ENCODE measurements at regions not wholly inside any gene's neighbourhood (a gene's known extent, or its start where the extent isn't known, plus 50 kb on each side); places are given as distances from the start of the nearest gene placed in this dataset.
"Not testable (repeated sequence)": the region's sequence is repeated elsewhere in the genome, so short reads cannot be mapped to it uniquely, and the experiment has no call there.

GRCh38 chr3:44130249-44130648 is 111.4 kb upstream of the TOPAZ1 start:
- DNase-seq (ENCODE audit: low read depth in 3 of 3) = no peak

- DNase-seq (ENCODE audit: low read depth in 3 of 3) = no peak
Observed at GRCh38 chr3:44132061-44132460, 109.6 kb upstream of the TOPAZ1 start.

GRCh38 chr3:44132593-44132992 is 109.1 kb upstream of the TOPAZ1 start:
- DNase-seq (ENCODE audit: low read depth in 3 of 3) = no peak

- DNase-seq (ENCODE audit: low read depth in 3 of 3) = no peak
Observed at GRCh38 chr3:44136421-44136820, 105.3 kb upstream of the TOPAZ1 start.

GRCh38 chr3:44146073-44146472 is 95.6 kb upstream of the TOPAZ1 start:
- DNase-seq (ENCODE audit: low read depth in 3 of 3) = no peak

- DNase-seq (ENCODE audit: low read depth in 3 of 3) = no peak
Observed at GRCh38 chr3:44159696-44160300, 81.9 kb upstream of the TOPAZ1 start.

- no peak for DNase-seq (ENCODE audit: low read depth in 3 of 3)
Observed at GRCh38 chr3:44160818-44161217, 80.9 kb upstream of the TOPAZ1 start.

GRCh38 chr3:44171891-44172290 is 69.8 kb upstream of the TOPAZ1 start:
- DNase-seq (ENCODE audit: low read depth in 3 of 3) = no peak

GRCh38 chr3:44172701-44173100 is 69.0 kb upstream of the TOPAZ1 start:
- not testable (repeated sequence) for DNase-seq (ENCODE audit: low read depth in 3 of 3)

- no peak for DNase-seq (ENCODE audit: low read depth in 3 of 3)
Observed at GRCh38 chr3:44173263-44173662, 68.4 kb upstream of the TOPAZ1 start.

GRCh38 chr3:44175070-44175469 is 66.6 kb upstream of the TOPAZ1 start:
- no peak for DNase-seq (ENCODE audit: low read depth in 3 of 3)

GRCh38 chr3:44179246-44179645 is 62.4 kb upstream of the TOPAZ1 start:
- no peak for DNase-seq (ENCODE audit: low read depth in 3 of 3)

GRCh38 chr3:44184319-44184953 is 57.2 kb upstream of the TOPAZ1 start:
- DNase-seq (ENCODE audit: low read depth in 3 of 3) = no peak

GRCh38 chr3:44185396-44185915 is 56.2 kb upstream of the TOPAZ1 start:
- no peak for DNase-seq (ENCODE audit: low read depth in 3 of 3)

- no peak for DNase-seq (ENCODE audit: low read depth in 3 of 3)
Observed at GRCh38 chr3:44186111-44186672, 55.5 kb upstream of the TOPAZ1 start.

GRCh38 chr3:44186712-44187111 is 55.0 kb upstream of the TOPAZ1 start:
- no peak for DNase-seq (ENCODE audit: low read depth in 3 of 3)

Data from stimulated activated CD4-positive, alpha-beta T cell treated with anti-CD3 and anti-CD28 coated beads, TNF-alpha, amount 100 ng/mL, for 48 hours (primary cell).